HS-5 (cell line): ENCODE measurements at regions not wholly inside any gene's neighbourhood (a gene's known extent, or its start where the extent isn't known, plus 50 kb on each side); places are given as distances from the start of the nearest gene placed in this dataset.

ENCODE experiments used
- DNase-seq: peaks from one replicate; pipeline ENCODE4 v3.0.0-alpha.2; 2012; ENCODE audit warnings: low read depth

DNA sequence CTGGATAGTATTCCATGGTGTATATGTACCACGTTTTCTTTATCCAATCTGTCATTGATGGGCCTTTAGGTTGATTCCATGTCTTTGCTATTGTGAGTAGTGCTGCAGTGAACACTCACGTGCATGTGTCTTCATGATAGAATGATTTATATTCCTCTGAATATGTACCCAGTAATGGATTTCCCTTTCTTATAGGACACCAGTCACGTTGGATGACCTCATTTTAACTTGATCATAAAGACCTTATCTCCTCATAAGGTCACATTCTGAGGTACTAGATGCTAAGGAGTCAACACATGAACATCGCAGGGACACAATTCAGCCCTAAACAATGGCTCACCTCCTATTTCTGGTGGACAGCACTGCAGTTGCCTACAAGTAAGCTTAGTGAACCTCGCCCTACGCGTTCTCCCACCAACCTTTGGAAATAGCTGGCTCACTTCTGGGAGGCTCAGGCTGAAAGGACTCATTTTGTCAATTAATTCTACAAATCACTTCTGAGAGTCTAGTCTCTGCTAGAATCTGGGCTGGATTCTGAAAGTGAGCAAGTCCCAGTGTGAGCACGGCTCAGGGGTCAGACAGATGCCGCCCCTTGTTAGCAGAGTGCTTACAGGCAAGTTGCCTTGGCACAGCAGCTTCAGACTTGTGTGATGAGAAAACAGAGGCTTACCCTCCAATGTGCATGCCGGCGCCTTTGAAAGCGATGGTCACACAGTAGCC is 183.8 kb upstream of the GSC start:
- no peak for DNase-seq

DNA sequence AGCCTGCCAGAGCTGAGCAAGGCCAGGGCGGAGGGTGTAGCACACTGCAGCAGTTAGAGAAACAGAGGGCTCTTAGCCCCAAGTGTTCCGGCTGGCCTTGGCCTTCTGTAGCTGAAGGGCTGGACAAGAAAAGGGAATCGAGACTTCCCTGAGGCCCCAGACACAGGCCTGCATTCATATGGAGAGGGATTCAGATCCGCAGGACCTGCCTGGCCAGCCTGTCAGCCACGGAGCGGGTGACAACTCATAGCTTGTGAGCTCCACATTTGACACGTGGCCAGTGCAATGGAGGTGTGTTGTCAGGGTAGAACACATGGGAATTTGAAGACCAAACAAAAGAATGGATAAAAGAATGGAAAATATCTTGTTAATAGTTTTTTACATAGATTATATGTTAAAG is 182.2 kb upstream of the GSC start:
- DNase-seq = no peak

DNA sequence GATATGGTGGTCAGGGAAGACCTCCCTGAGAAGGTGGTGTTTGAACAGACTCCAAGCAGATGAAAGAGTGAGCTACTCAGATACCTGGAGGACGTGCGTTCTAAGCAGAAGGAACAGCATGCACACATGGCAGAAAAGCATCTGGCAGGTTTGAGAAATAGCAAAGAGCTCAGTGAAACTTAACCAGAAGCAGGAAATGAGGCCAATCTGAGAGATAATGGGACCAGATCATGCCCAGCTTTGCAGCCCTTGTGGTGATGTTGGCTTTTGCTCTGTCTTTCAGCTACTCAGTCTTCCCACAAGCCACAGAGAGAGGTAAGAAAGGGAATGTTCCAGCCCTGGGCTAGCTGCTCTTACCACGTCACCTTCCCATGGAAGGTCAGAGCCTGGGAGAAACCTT is 176.3 kb upstream of the GSC start:
- DNase-seq = no peak

- DNase-seq = no peak
Measured at GRCh38 chr14:94945615-94946014, 175.7 kb upstream of the GSC start.

GRCh38 chr14:94944636-94945258 is 174.8 kb upstream of the GSC start:
- no peak for DNase-seq

- no peak for DNase-seq
Measured at GRCh38 chr14:94942601-94943000, 172.7 kb upstream of the GSC start.

DNA sequence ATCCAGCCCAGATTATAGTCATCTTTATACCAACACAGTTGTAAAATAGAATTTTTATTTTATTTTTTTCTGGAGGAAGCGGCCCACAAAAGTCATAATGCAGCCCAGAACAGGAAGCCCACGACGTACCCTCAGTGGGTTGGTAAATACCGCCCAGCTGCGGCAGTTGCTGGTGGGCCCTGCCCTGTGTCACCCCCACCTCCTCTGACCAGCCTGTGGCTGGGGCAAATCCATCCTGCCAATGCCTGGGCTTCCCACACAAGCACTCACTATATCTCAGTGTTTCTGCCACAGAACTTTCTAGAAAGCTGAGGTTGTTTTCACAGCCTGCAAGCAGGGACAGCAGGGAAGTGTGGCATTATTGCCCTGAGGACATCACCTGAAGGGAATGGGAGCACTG is 171.4 kb upstream of the GSC start:
- no peak for DNase-seq

DNA sequence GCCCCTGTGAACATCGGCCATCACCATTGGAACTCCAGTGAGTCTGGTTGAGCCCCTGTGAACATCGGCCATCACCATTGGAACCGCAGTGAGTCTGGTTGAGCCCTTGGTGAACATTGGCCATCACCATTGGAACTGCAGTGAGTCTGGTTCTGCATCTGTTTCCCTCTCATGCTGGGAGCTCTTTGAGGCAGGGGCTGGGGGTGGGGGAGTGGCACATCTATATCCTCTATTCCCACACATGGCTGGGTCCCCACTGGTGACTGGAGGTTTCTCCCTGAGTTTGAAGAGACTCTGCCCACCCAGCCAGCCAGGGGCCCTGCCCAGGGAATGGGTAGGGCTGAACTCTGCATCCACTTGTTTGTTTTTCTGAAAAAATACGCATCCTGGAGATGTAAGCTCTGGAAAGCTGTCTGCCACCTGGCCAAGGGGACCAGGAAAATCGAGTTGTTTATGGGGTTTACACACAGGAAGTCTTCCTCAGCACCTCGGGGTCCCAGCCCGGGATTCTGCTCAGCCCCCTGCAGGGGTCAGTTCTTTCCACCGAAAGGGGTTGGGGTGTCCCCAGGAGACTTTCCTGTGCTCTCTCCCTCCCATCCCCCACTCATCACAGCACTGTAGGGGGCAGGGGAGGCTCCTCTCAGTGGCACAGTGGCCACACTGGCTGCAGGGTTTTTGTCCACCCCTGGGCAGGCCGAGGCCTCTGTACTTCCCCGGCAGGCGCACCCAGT is 170.5 kb upstream of the GSC start:
- DNase-seq = no peak

- no peak for DNase-seq
Measured at GRCh38 chr14:94938016-94938415, 168.1 kb upstream of the GSC start.

- no peak for DNase-seq
Measured at GRCh38 chr14:94936901-94937685, 167.2 kb upstream of the GSC start.

DNA sequence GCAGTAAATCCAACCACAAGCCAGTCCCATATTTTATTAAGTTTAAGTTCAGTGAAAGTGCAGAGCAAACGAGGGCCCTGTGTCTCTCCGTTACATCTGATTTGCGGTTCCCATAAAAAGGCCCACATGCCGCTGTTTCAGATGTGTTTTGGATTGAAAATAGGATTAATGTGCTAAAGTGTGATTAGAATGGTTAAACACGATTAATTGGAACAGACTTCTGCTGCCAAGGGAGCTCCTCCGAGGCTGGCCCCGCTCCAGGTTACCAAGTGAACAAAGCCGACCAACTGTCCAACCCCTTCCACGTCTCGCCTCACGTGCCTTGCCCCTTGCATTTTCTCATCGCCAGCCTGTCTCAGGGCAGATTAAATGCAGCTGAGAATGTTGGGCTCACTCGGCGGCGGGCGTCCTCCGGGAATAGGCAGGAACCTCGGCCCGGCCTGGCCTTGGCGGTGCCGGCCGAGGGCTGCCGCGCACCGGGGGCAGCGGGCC is 166.5 kb upstream of the GSC start:
- no peak for DNase-seq

DNA sequence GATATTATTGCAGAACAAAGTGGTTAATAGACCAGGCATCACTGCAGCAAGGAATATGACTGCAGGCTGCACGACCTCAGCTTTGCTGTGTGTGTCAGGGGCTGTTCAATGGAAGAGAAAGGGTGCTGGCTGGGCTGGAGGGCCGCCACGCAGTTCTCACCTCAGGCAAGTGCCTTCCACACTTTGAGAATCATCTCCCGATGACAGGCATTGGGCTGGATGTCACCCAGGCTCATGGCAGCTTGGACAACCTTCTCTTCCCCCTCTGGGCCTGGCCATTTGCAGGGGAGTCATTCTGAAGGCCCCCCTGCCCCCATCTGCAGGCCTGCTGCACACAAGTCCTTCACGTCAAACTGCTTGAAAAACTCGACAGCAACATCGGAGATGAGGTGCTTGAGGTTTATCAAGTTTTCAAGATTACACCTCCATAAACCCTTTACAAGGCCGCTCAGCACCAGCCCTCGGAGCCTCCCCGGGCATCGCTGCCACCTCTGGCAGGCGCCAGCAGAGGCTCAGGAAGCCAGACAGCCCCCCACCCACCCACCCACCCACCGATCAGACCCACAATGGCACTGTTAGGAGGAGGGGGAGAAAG is 165.9 kb upstream of the GSC start:
- DNase-seq = no peak

DNA sequence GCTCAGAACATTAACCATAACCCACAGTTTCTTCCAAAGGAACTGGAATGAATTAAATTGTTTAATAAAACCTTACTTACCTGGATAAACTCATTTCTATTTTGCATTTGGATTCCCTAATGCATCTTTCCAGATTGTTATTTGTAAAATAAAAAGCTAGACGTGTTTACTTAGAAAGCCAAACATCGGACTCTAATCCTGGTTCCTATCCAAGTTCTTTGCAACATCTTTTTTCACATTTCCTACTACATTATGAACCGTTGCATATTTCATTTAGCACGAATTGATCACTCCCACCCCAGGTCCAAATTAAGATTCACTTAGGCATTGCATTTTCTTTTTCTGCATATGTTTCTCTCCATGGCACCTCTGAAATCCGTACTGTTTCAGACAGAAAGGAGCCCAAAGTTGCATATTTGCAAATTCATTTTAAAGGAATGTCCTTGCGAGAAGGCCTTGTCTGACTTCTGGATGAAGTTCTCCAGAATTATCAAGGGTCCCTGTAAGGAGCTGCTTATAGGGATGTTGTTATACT is 164.4 kb upstream of the GSC start:
- DNase-seq = no peak

- no peak for DNase-seq
Measured at GRCh38 chr14:94933486-94933885, 163.6 kb upstream of the GSC start.

- DNase-seq = no peak
Measured at GRCh38 chr14:94932589-94932988, 162.7 kb upstream of the GSC start.

GRCh38 chr14:94930690-94931089 is 160.8 kb upstream of the GSC start:
- DNase-seq = no peak

DNA sequence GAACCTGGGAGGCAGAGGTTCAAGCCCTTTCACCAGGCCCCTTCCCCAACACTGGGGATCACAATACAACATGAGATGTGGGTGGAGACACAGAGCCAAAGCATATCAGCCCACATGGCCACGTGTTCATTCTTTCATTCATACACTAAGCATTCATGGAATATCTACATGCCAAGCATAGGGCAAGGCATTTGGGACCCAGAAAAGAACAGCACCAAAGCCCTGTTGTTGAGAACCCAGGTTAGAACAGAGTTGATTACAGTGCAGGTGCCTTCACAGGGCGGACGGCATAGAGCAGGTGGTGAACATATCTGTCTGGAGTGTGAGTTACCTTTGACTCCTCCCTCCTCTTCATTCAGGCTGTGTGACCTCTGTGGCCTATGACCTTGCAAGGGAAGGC is 159.4 kb upstream of the GSC start:
- DNase-seq = no peak

- DNase-seq = no peak
Measured at GRCh38 chr14:94926176-94926575, 156.3 kb upstream of the GSC start.

GRCh38 chr14:94925416-94926173 is 155.7 kb upstream of the GSC start:
- no peak for DNase-seq

GRCh38 chr14:94924189-94924588 is 154.3 kb upstream of the GSC start:
- DNase-seq = no peak

- no peak for DNase-seq
Measured at GRCh38 chr14:94923786-94924185, 153.9 kb upstream of the GSC start.
